DND-41 (cell line): ENCODE measurements at regions not wholly inside any gene's neighbourhood (a gene's known extent, or its start where the extent isn't known, plus 50 kb on each side); places are given as distances from the start of the nearest gene placed in this dataset.

Experiments
- ATAC-seq: fragments of 200-7000 bp; cut with Tn5 transposase; 3 replicates; pipeline ENCODE4 v1.9.1; 2021; ENCODE audit warnings: low read depth; ENCODE audit not compliant: insufficient read depth
- DNase-seq: peaks from one replicate; pipeline ENCODE4 v3.0.0-alpha.2; 2020
- H2AFZ ChIP-seq: 2 replicates; pipeline ENCODE4 v1.6.0; 2012; ENCODE audit warnings: low read depth, low read length
- H3K27ac ChIP-seq: 2 replicates; pipeline ENCODE4 v1.5.1; 2012; ENCODE audit warnings: low read length, inconsistent platforms
- H3K27me3 ChIP-seq: fragments of 200-600 bp; sonication (generic); 2 replicates; pipeline ENCODE4 v1.6.0; 2012; ENCODE audit warnings: low read length, mild to moderate bottlenecking, inconsistent platforms; ENCODE audit not compliant: insufficient read depth, poor library complexity
- H3K36me3 ChIP-seq: 2 replicates; pipeline ENCODE4 v1.5.1; 2012; ENCODE audit warnings: low read length, inconsistent platforms; ENCODE audit not compliant: insufficient read depth
- H3K4me1 ChIP-seq: 2 replicates; pipeline ENCODE4 v1.5.1; 2012; ENCODE audit warnings: mild to moderate bottlenecking, low read length; ENCODE audit not compliant: insufficient read depth
- H3K4me2 ChIP-seq: 2 replicates; pipeline ENCODE4 v1.6.0; 2012; ENCODE audit warnings: mild to moderate bottlenecking, moderate library complexity, low read length, inconsistent platforms; ENCODE audit not compliant: insufficient read depth
- H3K4me3 ChIP-seq, 2 experiments: fragments of 200-600 bp in 1 of 2; shearing (Covaris generic) in 1 of 2; 2 replicates each; pipeline ENCODE4 v1.5.1; 2012 to 2016; ENCODE audit warnings: inconsistent platforms in 2 of 2, low read length in 2 of 2, mild to moderate bottlenecking in 2 of 2, low read depth in 1 of 2, moderate library complexity in 1 of 2
- H3K79me2 ChIP-seq: 2 replicates; pipeline ENCODE4 v1.6.0; 2012; ENCODE audit warnings: low read length, inconsistent platforms; ENCODE audit not compliant: insufficient read depth
- H3K9ac ChIP-seq: 2 replicates; pipeline ENCODE4 v1.6.0; 2012; ENCODE audit warnings: low read depth, mild to moderate bottlenecking, inconsistent platforms, low read length, moderate library complexity
- H3K9me3 ChIP-seq: 2 replicates; pipeline ENCODE4 v1.5.1; 2012; ENCODE audit warnings: low read length, moderate library complexity, mild to moderate bottlenecking, inconsistent platforms; ENCODE audit not compliant: insufficient read depth, severe bottlenecking
- H4K20me1 ChIP-seq: 2 replicates; pipeline ENCODE4 v1.6.0; 2012; ENCODE audit warnings: low read length; ENCODE audit not compliant: insufficient read depth
- EZH2 ChIP-seq: IDR thresholded peaks from 3 replicates; pipeline ENCODE4 v1.6.1; 2012; ENCODE audit warnings: borderline replicate concordance, low read depth, mild to moderate bottlenecking, moderate library complexity, low read length, inconsistent platforms; ENCODE audit not compliant: severe bottlenecking
- TF ChIP-seq, protein P1 (sequence below): IDR thresholded peaks from 2 replicates; pipeline ENCODE4 v1.5.1; 2012; ENCODE audit warnings: borderline replicate concordance, low read length, moderate library complexity, mild to moderate bottlenecking; ENCODE audit not compliant: poor library complexity, severe bottlenecking; ENCODE audit errors: extremely low read depth

DNA sequence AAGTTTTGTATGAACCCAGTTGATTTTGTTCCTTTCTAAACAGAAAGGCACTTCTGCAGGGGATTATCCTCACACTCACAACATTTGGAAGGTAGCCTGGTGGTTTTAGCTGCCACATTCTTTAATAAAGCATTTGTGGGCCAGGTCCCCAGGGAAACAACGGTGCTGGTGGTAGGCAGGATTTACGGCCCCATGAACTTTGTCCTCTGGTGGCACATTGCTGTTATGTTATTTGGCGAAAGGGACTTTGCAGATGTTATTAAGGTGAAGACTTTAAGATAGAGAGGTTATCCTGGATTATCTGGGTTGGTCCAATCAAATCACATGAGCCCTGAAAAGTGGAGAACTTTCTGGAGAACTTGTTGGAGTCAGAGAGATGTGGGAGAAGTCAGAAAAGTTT, 86.3 kb upstream of the C9orf72 start:
- no peak for ATAC-seq
- Histone ChIP-seq H3K4me2 (no peak overlapping the region), H4K20me1 (no peaks in the 10 kb centered on the region), H3K36me3 (no peaks in the 10 kb centered on the region), H3K27me3 (no peaks in the 10 kb centered on the region), H3K9me3 (no peaks in the 10 kb centered on the region), H3K4me1 (no peaks in the 10 kb centered on the region), H2AFZ (no peak overlapping the region), H3K9ac (no peak overlapping the region), H3K79me2 (no peaks in the 10 kb centered on the region), H3K4me3 (no peak overlapping the region), H3K27ac (no peak overlapping the region)
- no peak for DNase-seq
- TF ChIP-seq EZH2 = no peak
- TF ChIP-seq, protein P1, sequence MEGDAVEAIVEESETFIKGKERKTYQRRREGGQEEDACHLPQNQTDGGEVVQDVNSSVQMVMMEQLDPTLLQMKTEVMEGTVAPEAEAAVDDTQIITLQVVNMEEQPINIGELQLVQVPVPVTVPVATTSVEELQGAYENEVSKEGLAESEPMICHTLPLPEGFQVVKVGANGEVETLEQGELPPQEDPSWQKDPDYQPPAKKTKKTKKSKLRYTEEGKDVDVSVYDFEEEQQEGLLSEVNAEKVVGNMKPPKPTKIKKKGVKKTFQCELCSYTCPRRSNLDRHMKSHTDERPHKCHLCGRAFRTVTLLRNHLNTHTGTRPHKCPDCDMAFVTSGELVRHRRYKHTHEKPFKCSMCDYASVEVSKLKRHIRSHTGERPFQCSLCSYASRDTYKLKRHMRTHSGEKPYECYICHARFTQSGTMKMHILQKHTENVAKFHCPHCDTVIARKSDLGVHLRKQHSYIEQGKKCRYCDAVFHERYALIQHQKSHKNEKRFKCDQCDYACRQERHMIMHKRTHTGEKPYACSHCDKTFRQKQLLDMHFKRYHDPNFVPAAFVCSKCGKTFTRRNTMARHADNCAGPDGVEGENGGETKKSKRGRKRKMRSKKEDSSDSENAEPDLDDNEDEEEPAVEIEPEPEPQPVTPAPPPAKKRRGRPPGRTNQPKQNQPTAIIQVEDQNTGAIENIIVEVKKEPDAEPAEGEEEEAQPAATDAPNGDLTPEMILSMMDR = no peak

DNA sequence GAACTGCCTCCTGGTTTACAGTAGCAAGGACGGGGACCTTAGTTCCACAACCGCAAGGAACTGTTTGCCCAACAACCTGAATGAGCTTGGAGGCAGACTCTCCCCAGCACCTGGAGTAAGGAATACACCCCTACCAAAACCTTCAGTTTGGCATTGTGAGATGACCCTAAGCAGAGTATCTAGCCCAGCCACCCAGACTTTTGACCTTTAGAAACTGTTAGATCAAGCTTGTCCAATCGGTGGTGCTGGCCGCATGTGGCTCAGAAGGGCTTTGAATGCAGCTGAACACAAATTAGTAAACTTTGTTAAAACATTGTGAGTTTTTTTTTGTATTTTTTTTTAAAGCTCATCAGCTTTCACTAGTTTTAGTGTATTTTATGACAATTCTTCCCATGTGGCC, 86.9 kb upstream of the C9orf72 start:
- no peak for DNase-seq
- H3K4me2 ChIP-seq = no peak overlapping the region
- no peak overlapping the region for H2AFZ ChIP-seq
- H4K20me1 ChIP-seq = no peaks in the 10 kb centered on the region
- H3K27me3 ChIP-seq = no peaks in the 10 kb centered on the region
- H3K9me3 ChIP-seq = no peaks in the 10 kb centered on the region
- ATAC-seq = no peak
- no peak overlapping the region for H3K27ac ChIP-seq
- no peak overlapping the region for H3K9ac ChIP-seq
- H3K79me2 ChIP-seq = no peaks in the 10 kb centered on the region
- no peak for TF ChIP-seq EZH2
- TF ChIP-seq, protein P1 = no peak
- H3K36me3 ChIP-seq = no peaks in the 10 kb centered on the region
- no peak overlapping the region for H3K4me3 ChIP-seq
- H3K4me1 ChIP-seq = no peaks in the 10 kb centered on the region

DNA sequence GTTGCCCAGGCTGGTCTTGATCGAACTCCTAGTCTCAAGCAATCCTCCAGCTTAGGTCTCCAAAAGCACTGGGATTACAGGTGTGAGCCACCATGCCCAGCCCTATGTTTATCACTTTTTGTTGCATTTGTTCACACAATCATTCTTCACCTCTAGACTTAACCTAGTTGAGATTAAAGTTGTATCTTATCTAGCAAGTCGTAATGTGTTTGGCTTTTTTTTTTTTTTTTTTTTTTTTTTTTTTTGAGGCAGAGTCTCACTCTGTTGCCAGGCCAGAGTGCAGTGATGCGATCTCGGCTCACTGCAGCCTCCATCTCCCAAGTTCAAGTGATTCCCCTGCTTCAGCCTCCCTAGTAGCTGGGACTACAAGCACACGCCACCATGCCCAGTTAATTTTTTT, 90.2 kb upstream of the C9orf72 start:
- H3K79me2 ChIP-seq = no peaks in the 10 kb centered on the region
- DNase-seq (no peak), ATAC-seq (no peak)
- H3K4me1 ChIP-seq = no peaks in the 10 kb centered on the region
- no peaks in the 10 kb centered on the region for H3K36me3 ChIP-seq
- TF ChIP-seq EZH2 = no peak
- TF ChIP-seq, protein P1 = no peak
- H4K20me1 ChIP-seq = no peaks in the 10 kb centered on the region
- no peak overlapping the region for H3K4me2 ChIP-seq
- H3K9ac ChIP-seq = no peak overlapping the region
- H2AFZ ChIP-seq = no peak overlapping the region
- no peaks in the 10 kb centered on the region for H3K27me3 ChIP-seq
- H3K4me3 ChIP-seq = no peak overlapping the region
- H3K27ac ChIP-seq = no peak overlapping the region
- H3K9me3 ChIP-seq = no peaks in the 10 kb centered on the region

DNA sequence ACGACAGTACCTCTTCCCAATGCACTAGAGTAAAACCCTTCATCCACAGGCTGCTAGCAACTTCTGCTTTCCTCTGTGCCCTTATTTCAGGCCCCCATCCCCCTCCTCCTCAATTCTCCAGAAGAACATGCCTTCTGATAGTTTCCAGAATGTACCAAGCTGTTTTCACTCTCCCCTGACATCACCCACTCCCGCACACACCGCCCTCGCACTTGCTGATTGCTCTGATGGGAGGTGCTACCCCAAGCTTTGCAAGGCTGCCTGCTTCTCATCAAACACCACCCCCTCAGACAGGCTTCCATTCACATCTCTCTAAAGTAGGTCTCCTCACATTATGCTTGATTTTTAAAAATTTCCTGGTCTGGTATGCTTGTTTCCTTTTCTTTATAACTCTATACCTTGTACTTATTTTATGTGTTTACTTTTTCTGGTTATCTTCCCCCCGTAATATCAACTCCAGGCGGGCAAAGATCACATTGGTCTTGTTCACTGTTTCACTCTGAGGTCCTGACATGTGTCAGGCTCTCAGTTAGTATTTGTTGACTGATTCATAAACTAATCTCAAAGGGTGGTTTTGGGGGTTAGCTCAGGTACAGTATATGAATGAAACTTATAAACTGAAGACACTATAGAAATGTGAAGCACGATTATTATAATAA, 91.0 kb upstream of the C9orf72 start:
- Histone ChIP-seq H2AFZ (no peak overlapping the region), H3K4me2 (no peak overlapping the region), H3K4me3 (no peak overlapping the region), H3K36me3 (no peaks in the 10 kb centered on the region), H3K4me1 (no peaks in the 10 kb centered on the region), H3K79me2 (no peaks in the 10 kb centered on the region), H3K27ac (no peak overlapping the region), H3K9ac (no peak overlapping the region), H4K20me1 (no peaks in the 10 kb centered on the region), H3K9me3 (no peaks in the 10 kb centered on the region), H3K27me3 (no peaks in the 10 kb centered on the region)
- ATAC-seq (no peak), DNase-seq (no peak)
- TF ChIP-seq, protein P1 = no peak
- no peak for TF ChIP-seq EZH2
